HepG2 (cell line): ENCODE measurements at regions not wholly inside any gene's neighbourhood (a gene's known extent, or its start where the extent isn't known, plus 50 kb on each side); places are given as distances from the start of the nearest gene placed in this dataset.

ENCODE experiments used
- ATAC-seq: fragments of 200-7000 bp; cut with Tn5 transposase; 3 replicates; pipeline ENCODE4 v1.9.1; 2020; ENCODE audit warnings: mild to moderate bottlenecking, moderate library complexity
- BruUV-seq: library from RNA; stranded (reverse); fragments of 400-500 nt; replicated peaks from 2 replicates; lab custom pipeline; 2021; lab: Mats Ljungman, UMichigan
- CTCF ChIA-PET: fragments of 300-600 bp; formaldehyde crosslinking; extraction: SDS; loops from one replicate; lab custom pipeline; 2021; ENCODE audit warnings: low total read pairs, inconsistent platforms, low intra/inter-chr PET ratio; lab: Yijun Ruan, JAX
- POLR2A ChIA-PET: fragments of 350-600 bp; sonication (Branson Sonifier 250); formaldehyde crosslinking; loops from one replicate; lab custom pipeline; 2020; ENCODE audit warnings: antibody characterized with exemption, inconsistent platforms; lab: Yijun Ruan, JAX
- DNase-seq: peaks from one replicate; pipeline ENCODE4 v3.0.0-alpha.2; 2015; ENCODE audit warnings: low spot score
- FAIRE-seq: peaks from 3 replicates; lab custom pipeline; 2011; peaks lifted over from hg19 to GRCh38; lab: Jason Lieb, UNC
- H2AFZ ChIP-seq: one replicate; pipeline ENCODE4 v1.6.1; 2011; ENCODE audit warnings: low read length, inconsistent platforms
- H3K27ac ChIP-seq: fragments of 300-600 bp; 3 replicates; pipeline ENCODE4 v1.8.0; 2011; ENCODE audit warnings: mixed run types, mild to moderate bottlenecking, mixed read lengths, low read length, inconsistent platforms; ENCODE audit not compliant: insufficient read depth; ENCODE audit errors: extremely low read length
- H3K27me3 ChIP-seq, 2 experiments: fragments of 200-600 bp in 1 of 2; 2 replicates in 1 of 2; 3 replicates in 1 of 2; pipeline versions ENCODE4 v1.6.0 to v1.8.0; 2011; ENCODE audit warnings: low read length in 2 of 2, mild to moderate bottlenecking in 2 of 2, moderate library complexity in 2 of 2, inconsistent platforms in 1 of 2; ENCODE audit not compliant: insufficient read depth in 2 of 2, control insufficient read depth in 1 of 2
- H3K36me3 ChIP-seq, 2 experiments: fragments of 200-600 bp in 1 of 2; replicated peaks in 1 of 2; 2 replicates in 1 of 2; 3 replicates in 1 of 2; pipeline versions ENCODE4 v1.5.1 to v1.8.0; 2011; ENCODE audit warnings: low read length in 2 of 2, inconsistent platforms in 1 of 2; ENCODE audit not compliant: insufficient read depth in 2 of 2, control insufficient read depth in 1 of 2
- H3K4me1 ChIP-seq: 2 replicates; pipeline ENCODE4 v1.5.1; 2012; ENCODE audit warnings: low read length, inconsistent platforms; ENCODE audit not compliant: insufficient read depth
- H3K4me2 ChIP-seq: 2 replicates; pipeline ENCODE4 v1.6.0; 2011; ENCODE audit warnings: low read depth, low read length, inconsistent platforms
- H3K4me3 ChIP-seq, 3 experiments: fragments of 200-600 bp in 1 of 3; sonication (generic), shearing (Covaris generic) in 1 of 3; replicated peaks in 1 of 3; 2 replicates each; pipeline ENCODE4 v1.5.1; 2011 to 2016; ENCODE audit warnings: low read length in 3 of 3, inconsistent platforms in 2 of 3, low read depth in 2 of 3, mild to moderate bottlenecking in 2 of 3, control low read depth in 1 of 3, mixed read lengths in 1 of 3; ENCODE audit not compliant: insufficient read depth in 1 of 3
- H3K79me2 ChIP-seq: one replicate; pipeline ENCODE4 v1.6.1; 2011; ENCODE audit warnings: low read length, inconsistent platforms; ENCODE audit not compliant: insufficient read depth
- H3K9ac ChIP-seq: 2 replicates; pipeline ENCODE4 v1.6.0; 2011; ENCODE audit warnings: mild to moderate bottlenecking, low read depth, low read length, inconsistent platforms; ENCODE audit not compliant: insufficient read depth
- H3K9me3 ChIP-seq: 2 replicates; pipeline ENCODE4 v1.5.1; 2012; ENCODE audit warnings: mild to moderate bottlenecking, low read length
- H4K20me1 ChIP-seq: 2 replicates; pipeline ENCODE4 v1.6.0; 2011; ENCODE audit warnings: inconsistent platforms, mild to moderate bottlenecking, low read length, moderate library complexity; ENCODE audit not compliant: insufficient read depth
- GTF3A ChIP-seq: sonication (generic); formaldehyde crosslinking; conservative IDR thresholded peaks from 2 replicates; pipeline ENCODE4 v1.4.0; 2020; ENCODE audit warnings: mild to moderate bottlenecking, missing genetic modification reagents
- HCFC1 ChIP-seq: fragments of 150-350 bp; IDR thresholded peaks from 2 replicates; pipeline ENCODE4 v1.6.1; 2014; ENCODE audit warnings: low read depth, low read length
- HMG20A ChIP-seq: IDR thresholded peaks from 2 replicates; pipeline ENCODE4 v1.6.1; 2016; ENCODE audit warnings: borderline replicate concordance
- PHF21A ChIP-seq: sonication (generic); formaldehyde crosslinking; IDR thresholded peaks from 2 replicates; pipeline ENCODE4 v1.5.0; 2020; ENCODE audit warnings: mild to moderate bottlenecking, missing genetic modification reagents
- SCMH1 ChIP-seq: sonication (generic); formaldehyde crosslinking; IDR thresholded peaks from 2 replicates; pipeline ENCODE4 v1.9.0; 2021; ENCODE audit warnings: missing genetic modification reagents, mild to moderate bottlenecking, borderline replicate concordance
- ZNF605 ChIP-seq: sonication (generic); formaldehyde crosslinking; IDR thresholded peaks from 2 replicates; pipeline ENCODE4 v1.8.0; 2022; ENCODE audit warnings: mild to moderate bottlenecking, missing genetic modification reagents
- ZNF724P ChIP-seq: sonication (generic); formaldehyde crosslinking; IDR thresholded peaks from 2 replicates; pipeline ENCODE4 v1.8.0; 2022; ENCODE audit warnings: missing genetic modification reagents, borderline replicate concordance
- ZNF850 ChIP-seq: sonication (generic); formaldehyde crosslinking; conservative IDR thresholded peaks from 2 replicates; pipeline ENCODE4 v1.9.0; 2021; ENCODE audit warnings: mild to moderate bottlenecking, missing genetic modification reagents
- WGBS: methylation state at CpG from one replicate; pipeline ENCODE4 v1.1.6; 2017; ENCODE audit warnings: low lambda C conversion rate; 5-methylcytosine and 5-hydroxymethylcytosine counted together
- in situ Hi-C: cut with HindIII; loops from 2 replicates; pipeline ENCODE4 v1.10.0; 2017; ENCODE audit warnings: low pct_unique_long_range_greater_than_20kb; ENCODE audit not compliant: extremely low pct_ligation_motif_present
- intact Hi-C: fragments of 100-400 bp; cut with micrococcal nuclease; formaldehyde crosslinking; loops from one replicate; pipeline ENCODE4 v1.10.0; 2022; ENCODE audit not compliant: unreplicated experiment
- TF ChIP-seq, protein P1 (sequence below): sonication (generic); formaldehyde crosslinking; IDR thresholded peaks from 2 replicates; pipeline ENCODE4 v1.4.0; 2020; ENCODE audit warnings: missing genetic modification reagents; ENCODE audit errors: not compliant biosample characterization
- TF ChIP-seq, protein P2 (sequence below): sonication (generic); formaldehyde crosslinking; IDR thresholded peaks from 2 replicates; pipeline ENCODE4 v1.4.0; 2020; ENCODE audit warnings: mild to moderate bottlenecking, missing genetic modification reagents
- TF ChIP-seq, protein P3 (sequence below): sonication (generic); formaldehyde crosslinking; IDR thresholded peaks from 2 replicates; pipeline ENCODE4 v1.5.1; 2020; ENCODE audit warnings: missing genetic modification reagents, mild to moderate bottlenecking, borderline replicate concordance

DNA sequence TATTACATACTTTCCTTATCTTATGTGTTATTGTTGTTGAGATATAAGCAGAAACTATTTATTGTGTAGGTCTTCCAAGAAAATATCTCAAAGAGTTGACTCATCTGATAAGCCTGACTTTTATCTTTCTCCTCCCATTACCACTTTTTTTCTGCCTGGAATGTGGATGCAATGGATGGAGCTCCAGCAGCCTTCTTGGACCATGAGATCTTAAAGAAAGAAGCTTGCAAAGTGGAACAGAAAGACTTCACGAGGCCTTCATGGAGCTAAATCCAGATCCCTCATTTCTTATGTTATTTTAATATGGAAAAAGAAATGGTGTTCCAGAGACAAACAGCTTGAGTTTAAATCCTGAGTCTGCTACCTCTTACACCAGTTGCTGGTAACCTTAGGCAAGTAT is 237.6 kb upstream of the FOXF1 start:
- no peaks in the 10 kb centered on the region for H3K36me3 ChIP-seq
- H3K9ac ChIP-seq = no peak overlapping the region
- H3K27me3 ChIP-seq = peaks cover 3 to 22% of the 10 kb centered on the region in 2 experiments; a peak in 3 of 5 replicates
- 0% methylated on average over 1 of the region's 1 CpG for WGBS
- in situ Hi-C loops = no loop called here
- ChIA-PET POLR2A (no interaction called here), CTCF (no interaction called here)
- BruUV-seq = no TSS peak
- TF ChIP-seq, protein P1, sequence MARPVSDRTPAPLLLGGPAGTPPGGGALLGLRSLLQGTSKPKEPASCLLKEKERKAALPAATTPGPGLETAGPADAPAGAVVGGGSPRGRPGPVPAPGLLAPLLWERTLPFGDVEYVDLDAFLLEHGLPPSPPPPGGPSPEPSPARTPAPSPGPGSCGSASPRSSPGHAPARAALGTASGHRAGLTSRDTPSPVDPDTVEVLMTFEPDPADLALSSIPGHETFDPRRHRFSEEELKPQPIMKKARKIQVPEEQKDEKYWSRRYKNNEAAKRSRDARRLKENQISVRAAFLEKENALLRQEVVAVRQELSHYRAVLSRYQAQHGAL = no peak
- TF ChIP-seq HMG20A (CRISPR knock-in tag) = no peak
- no peak for TF ChIP-seq ZNF605 (CRISPR knock-in tag)
- TF ChIP-seq, protein P2, sequence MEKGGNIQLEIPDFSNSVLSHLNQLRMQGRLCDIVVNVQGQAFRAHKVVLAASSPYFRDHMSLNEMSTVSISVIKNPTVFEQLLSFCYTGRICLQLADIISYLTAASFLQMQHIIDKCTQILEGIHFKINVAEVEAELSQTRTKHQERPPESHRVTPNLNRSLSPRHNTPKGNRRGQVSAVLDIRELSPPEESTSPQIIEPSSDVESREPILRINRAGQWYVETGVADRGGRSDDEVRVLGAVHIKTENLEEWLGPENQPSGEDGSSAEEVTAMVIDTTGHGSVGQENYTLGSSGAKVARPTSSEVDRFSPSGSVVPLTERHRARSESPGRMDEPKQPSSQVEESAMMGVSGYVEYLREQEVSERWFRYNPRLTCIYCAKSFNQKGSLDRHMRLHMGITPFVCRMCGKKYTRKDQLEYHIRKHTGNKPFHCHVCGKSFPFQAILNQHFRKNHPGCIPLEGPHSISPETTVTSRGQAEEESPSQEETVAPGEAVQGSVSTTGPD (CRISPR knock-in tag) = no peak
- TF ChIP-seq, protein P3, sequence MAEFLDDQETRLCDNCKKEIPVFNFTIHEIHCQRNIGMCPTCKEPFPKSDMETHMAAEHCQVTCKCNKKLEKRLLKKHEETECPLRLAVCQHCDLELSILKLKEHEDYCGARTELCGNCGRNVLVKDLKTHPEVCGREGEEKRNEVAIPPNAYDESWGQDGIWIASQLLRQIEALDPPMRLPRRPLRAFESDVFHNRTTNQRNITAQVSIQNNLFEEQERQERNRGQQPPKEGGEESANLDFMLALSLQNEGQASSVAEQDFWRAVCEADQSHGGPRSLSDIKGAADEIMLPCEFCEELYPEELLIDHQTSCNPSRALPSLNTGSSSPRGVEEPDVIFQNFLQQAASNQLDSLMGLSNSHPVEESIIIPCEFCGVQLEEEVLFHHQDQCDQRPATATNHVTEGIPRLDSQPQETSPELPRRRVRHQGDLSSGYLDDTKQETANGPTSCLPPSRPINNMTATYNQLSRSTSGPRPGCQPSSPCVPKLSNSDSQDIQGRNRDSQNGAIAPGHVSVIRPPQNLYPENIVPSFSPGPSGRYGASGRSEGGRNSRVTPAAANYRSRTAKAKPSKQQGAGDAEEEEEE (CRISPR knock-in tag) = no peak
- TF ChIP-seq ZNF724P (CRISPR knock-in tag) = no peak
- no peak for TF ChIP-seq HCFC1
- no peak for TF ChIP-seq GTF3A (CRISPR knock-in tag)
- TF ChIP-seq ZNF850 (CRISPR knock-in tag) = no peak
- TF ChIP-seq SCMH1 = no peak
- no peak for TF ChIP-seq PHF21A (CRISPR knock-in tag)
- ATAC-seq (no peak), FAIRE-seq (no peak), DNase-seq (no peak)
- no peaks in the 10 kb centered on the region for H3K79me2 ChIP-seq
- no peak overlapping the region for H3K27ac ChIP-seq
- no peak overlapping the region for H2AFZ ChIP-seq
- intact Hi-C loops = no loop called here
- no peak overlapping the region for H3K4me3 ChIP-seq
- no peaks in the 10 kb centered on the region for H4K20me1 ChIP-seq
- no peak overlapping the region for H3K4me2 ChIP-seq
- no peaks in the 10 kb centered on the region for H3K4me1 ChIP-seq
- no peaks in the 10 kb centered on the region for H3K9me3 ChIP-seq
